ENCODE measurements at regions not wholly inside any gene's neighbourhood (a gene's known extent, or its start where the extent isn't known, plus 50 kb on each side); places are given as distances from the start of the nearest gene placed in this dataset.

GRCh38 chr4:23023121-23023520 lies 330.4 kb downstream of the GBA3 start:
- no peak overlapping the region for H3K23ac ChIP-seq (ENCODE audit: insufficient read length, low read depth, low read length)
- no peak overlapping the region for H2AFZ ChIP-seq (ENCODE audit: low read length)
- Mint-ChIP-seq H3K27me3 (ENCODE audit: low read depth) (no peaks in the 10 kb centered on the region), H3K27ac (no peak overlapping the region), H3K9me3 (no peaks in the 10 kb centered on the region), H3K4me1 (0 out of 4 replicates have a peak, but pooled peaks cover 0 to 5% of the 10 kb centered on the region in 2 experiments), H3K4me3 (no peak overlapping the region), H3K36me3 (ENCODE audit: insufficient read depth in 1 of 3, low read depth in 3 of 3) (no peaks in the 10 kb centered on the region; a peak in 1 of 7 replicates)
- no peak overlapping the region for H3K4ac ChIP-seq (ENCODE audit: low read depth, low read length)
- no peak overlapping the region for H3K14ac ChIP-seq (ENCODE audit: insufficient read depth, low read length)
- H3K79me2 ChIP-seq (ENCODE audit: insufficient read depth, low read length), result no peaks in the 10 kb centered on the region
- H3K27me3 ChIP-seq (ENCODE audit: insufficient read depth, low read length), result no peaks in the 10 kb centered on the region
- no peak for DNase-seq
- no peaks in the 10 kb centered on the region for H4K20me1 ChIP-seq (ENCODE audit: control insufficient read depth, insufficient read depth, insufficient read length)
- no peak overlapping the region for H2BK5ac ChIP-seq (ENCODE audit: insufficient read length, low read length)
- no peak overlapping the region for H4K5ac ChIP-seq (ENCODE audit: insufficient read length, low read depth, low read length)
- H3T11ph ChIP-seq (ENCODE audit: low read length), result no peak overlapping the region
- H3K9ac ChIP-seq (ENCODE audit: extremely low read depth, insufficient read length, low read length), result no peak overlapping the region
- TF ChIP-seq CTCF (conservative IDR thresholded peaks at IDR 0.05), result no peak
- no peaks in the 10 kb centered on the region for H3K4me1 ChIP-seq (ENCODE audit: insufficient read depth, low read length)
- no peak overlapping the region for H2BK20ac ChIP-seq (ENCODE audit: low read depth, low read length, poor library complexity, severe bottlenecking)
- H2BK15ac ChIP-seq (ENCODE audit: low read depth, low read length), result no peak overlapping the region
- H3K18ac ChIP-seq (ENCODE audit: insufficient read length, low read depth, low read length), result no peak overlapping the region
- no peak overlapping the region for H2BK120ac ChIP-seq (ENCODE audit: low read depth, low read length, poor library complexity, severe bottlenecking)
- no peak overlapping the region for H2BK12ac ChIP-seq (ENCODE audit: insufficient read length, low read depth, low read length)
- no peaks in the 10 kb centered on the region for H3K9me3 ChIP-seq (ENCODE audit: control insufficient read depth, low read depth, low read length)
- no peak overlapping the region for H3K4me2 ChIP-seq (ENCODE audit: insufficient read depth, insufficient read length, low read length)
- H3K79me1 ChIP-seq (ENCODE audit: insufficient read depth, low read depth, low read length, poor library complexity, severe bottlenecking), result no peaks in the 10 kb centered on the region
- H3K56ac ChIP-seq (ENCODE audit: insufficient read length, low read depth, low read length), result no peak overlapping the region
- H3K27ac ChIP-seq (ENCODE audit: insufficient read length, low read depth, low read length), result no peak overlapping the region
- no peak overlapping the region for H4K91ac ChIP-seq (ENCODE audit: insufficient read length, low read depth, low read length)
- no peak overlapping the region for H4K8ac ChIP-seq (replicated peaks; ENCODE audit: insufficient read length, low read depth, low read length)
- H2AK5ac ChIP-seq (ENCODE audit: insufficient read length, low read length), result no peak overlapping the region
- H3K23me2 ChIP-seq (ENCODE audit: insufficient read length, low read depth, low read length, poor library complexity, severe bottlenecking), result no peaks in the 10 kb centered on the region
